ENCODE measurements at regions not wholly inside any gene's neighbourhood (a gene's known extent, or its start where the extent isn't known, plus 50 kb on each side); places are given as distances from the start of the nearest gene placed in this dataset.
A peak's percentile ranks its signal among the peaks of the same experiment; 100 is the strongest.

GRCh38 chr11:114889594-114890011 lies 211.3 kb downstream of the NXPE2 start:
- no peak for DNase-seq (ENCODE audit: low read depth)
- TF ChIP-seq, protein P1, sequence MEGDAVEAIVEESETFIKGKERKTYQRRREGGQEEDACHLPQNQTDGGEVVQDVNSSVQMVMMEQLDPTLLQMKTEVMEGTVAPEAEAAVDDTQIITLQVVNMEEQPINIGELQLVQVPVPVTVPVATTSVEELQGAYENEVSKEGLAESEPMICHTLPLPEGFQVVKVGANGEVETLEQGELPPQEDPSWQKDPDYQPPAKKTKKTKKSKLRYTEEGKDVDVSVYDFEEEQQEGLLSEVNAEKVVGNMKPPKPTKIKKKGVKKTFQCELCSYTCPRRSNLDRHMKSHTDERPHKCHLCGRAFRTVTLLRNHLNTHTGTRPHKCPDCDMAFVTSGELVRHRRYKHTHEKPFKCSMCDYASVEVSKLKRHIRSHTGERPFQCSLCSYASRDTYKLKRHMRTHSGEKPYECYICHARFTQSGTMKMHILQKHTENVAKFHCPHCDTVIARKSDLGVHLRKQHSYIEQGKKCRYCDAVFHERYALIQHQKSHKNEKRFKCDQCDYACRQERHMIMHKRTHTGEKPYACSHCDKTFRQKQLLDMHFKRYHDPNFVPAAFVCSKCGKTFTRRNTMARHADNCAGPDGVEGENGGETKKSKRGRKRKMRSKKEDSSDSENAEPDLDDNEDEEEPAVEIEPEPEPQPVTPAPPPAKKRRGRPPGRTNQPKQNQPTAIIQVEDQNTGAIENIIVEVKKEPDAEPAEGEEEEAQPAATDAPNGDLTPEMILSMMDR (conservative IDR thresholded peaks at IDR 0.05; ENCODE audit: low read depth, low read length), result no peak
- H3K4me3 ChIP-seq (ENCODE audit: low read length), result no peak overlapping the region

DNA sequence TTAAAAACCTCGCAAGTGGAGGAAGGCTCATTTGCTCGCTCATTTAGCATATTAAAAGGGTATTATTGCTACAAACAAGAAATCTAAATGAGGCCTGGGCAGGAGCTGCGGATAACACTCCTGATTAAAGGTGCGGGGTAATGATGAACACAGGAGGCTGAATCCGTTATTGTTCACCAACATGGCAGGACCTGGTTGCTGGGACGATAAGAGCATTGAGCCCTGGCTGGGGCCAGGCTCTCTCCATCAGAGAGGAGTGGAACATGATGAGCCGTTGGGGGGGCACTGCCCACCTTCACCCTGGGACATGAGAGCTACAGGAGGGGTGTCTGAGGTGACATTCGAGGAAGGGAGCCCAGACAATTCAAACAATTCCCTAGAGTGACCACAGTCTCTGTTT lies 211.7 kb downstream of the NXPE2 start:
- DNase-seq (ENCODE audit: low read depth), result no peak
- H3K4me3 ChIP-seq (ENCODE audit: low read length), result no peak overlapping the region
- TF ChIP-seq, protein P1 (conservative IDR thresholded peaks at IDR 0.05; ENCODE audit: low read depth, low read length), result no peak

DNA sequence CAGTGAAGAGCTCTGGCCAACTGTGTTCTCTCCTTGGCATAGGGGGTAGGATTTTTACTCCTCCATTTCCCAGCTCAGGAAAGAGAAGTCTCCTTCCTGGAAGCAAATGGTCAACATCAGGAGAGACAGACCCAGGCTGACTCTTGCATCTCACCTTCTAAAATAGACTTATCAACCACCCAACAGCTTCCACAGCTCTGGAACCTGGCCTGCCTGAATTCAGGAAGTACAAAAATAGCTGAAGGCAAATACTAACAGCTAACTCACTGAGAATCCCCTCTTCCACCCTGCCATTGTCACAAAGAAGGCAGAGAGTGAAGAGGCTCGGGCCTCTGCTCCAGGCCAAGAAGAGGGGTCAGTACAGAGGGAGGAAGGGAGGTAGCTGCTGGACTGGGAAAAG lies 213.6 kb downstream of the NXPE2 start:
- TF ChIP-seq, protein P1 (conservative IDR thresholded peaks at IDR 0.05; ENCODE audit: low read depth, low read length), result no peak
- no peak overlapping the region for H3K4me3 ChIP-seq (ENCODE audit: low read length)
- no peak for DNase-seq (ENCODE audit: low read depth)

DNA sequence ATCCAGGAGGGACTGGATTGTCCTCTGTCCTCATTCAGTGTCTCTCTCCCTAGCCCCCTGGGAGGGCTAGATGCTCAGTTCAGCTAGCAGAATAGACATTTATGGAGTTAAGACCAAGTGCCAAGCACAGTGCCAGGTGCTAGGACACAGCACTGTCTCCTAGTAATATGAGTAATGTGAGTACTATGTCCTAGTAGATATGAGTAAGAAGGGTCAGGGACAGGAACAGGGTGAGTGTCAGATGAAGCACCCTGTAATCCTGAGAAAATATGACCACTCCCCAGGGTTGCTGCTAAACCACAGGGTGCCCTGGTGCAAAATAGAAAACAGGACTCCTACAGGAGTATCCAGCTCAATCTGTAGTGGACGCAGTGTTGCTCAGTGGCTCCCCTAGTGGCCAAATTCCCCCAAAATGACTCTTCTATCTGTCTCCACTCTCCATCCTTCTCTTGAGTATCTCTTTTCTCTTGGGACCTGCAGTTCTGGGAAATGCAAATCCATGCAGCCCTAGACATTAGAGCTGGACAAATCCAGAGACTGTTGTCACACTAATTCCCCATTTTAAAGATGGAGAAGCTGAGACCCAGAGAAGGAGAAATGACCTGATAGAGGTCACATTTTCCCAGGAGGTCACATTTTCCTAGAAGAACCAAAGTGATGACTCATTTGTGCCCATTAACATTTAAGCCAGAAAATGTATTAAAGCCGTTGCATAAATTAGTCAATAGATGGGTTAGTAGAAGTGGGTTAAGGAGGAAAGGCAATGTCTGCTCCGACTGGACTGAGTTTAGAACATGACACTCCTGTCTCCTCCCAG lies 214.3 kb downstream of the NXPE2 start:
- TF ChIP-seq, protein P1 (conservative IDR thresholded peaks at IDR 0.05; ENCODE audit: low read depth, low read length), result peak; percentile 9
- H3K4me3 ChIP-seq (ENCODE audit: low read length), result no peak overlapping the region
- no peak for DNase-seq (ENCODE audit: low read depth)

DNA sequence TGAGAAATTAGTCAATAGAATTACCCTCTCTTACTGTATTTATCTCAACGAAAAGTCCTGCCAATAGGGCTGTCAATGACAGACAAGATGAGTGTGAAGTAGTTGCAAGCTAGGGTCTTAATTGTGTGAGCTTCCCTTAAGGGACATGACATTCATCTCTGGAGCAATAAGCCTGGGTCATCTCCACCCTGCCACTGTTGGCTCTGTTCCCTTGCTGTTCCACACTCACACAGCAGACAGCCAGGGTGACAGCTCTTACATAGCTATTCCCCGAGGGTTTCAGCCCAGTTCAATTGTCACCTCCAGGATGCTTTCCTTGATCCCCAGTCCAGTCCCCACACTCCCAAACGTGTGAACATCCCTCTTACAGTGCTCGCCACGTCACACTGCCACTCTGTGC lies 215.0 kb downstream of the NXPE2 start:
- H3K4me3 ChIP-seq (ENCODE audit: low read length), result no peak overlapping the region
- TF ChIP-seq, protein P1 (conservative IDR thresholded peaks at IDR 0.05; ENCODE audit: low read depth, low read length), result no peak
- no peak for DNase-seq (ENCODE audit: low read depth)

DNA sequence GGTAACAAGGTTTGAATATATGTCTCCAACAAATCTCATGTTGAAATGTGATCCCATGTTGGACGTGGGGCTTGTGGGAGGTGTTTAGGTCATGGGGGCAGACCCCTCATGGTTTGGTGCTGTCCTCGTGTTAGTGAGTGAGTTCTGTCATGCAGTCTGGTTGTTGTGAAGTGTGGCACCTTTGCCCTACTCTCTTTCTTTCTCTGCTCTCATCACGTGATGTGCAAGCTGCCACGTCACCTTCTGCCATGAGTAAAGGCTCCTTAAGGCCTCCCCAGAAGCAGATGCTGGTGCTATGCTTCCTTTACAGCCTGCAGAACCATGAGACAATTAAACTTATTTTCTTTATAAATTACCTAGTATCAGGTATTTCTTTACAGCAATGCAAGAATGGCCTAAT lies 218.3 kb downstream of the NXPE2 start:
- DNase-seq (ENCODE audit: low read depth), result no peak
- TF ChIP-seq, protein P1 (conservative IDR thresholded peaks at IDR 0.05; ENCODE audit: low read depth, low read length), result no peak
- no peak overlapping the region for H3K4me3 ChIP-seq (ENCODE audit: low read length)

DNA sequence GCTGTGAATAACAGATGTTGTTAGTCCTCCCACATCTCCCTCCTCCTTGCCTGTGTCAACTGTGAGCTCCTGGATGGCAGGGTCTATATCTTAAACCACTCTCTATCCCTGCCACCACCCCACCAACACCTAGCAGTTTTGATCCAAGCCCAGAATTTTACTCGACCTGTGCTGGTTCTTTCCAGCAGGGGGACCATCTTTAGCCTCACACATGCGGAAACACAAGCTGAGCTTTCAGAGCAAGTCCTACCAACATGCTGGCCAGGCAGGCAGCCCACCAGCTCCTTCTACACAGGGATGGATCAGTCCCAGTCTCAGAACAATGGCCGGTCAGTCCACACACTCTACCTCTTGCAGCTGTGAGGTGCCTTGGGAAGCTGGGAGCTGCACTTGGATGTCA lies 231.5 kb downstream of the NXPE2 start:
- H3K4me3 ChIP-seq (ENCODE audit: low read length), result no peak overlapping the region
- TF ChIP-seq, protein P1 (conservative IDR thresholded peaks at IDR 0.05; ENCODE audit: low read depth, low read length), result no peak
- DNase-seq (ENCODE audit: low read depth), result no peak
